Ectodermal cell (in vitro differentiated cells): ENCODE measurements at regions not wholly inside any gene's neighbourhood (a gene's known extent, or its start where the extent isn't known, plus 50 kb on each side); places are given as distances from the start of the nearest gene placed in this dataset.
"Not testable (repeated sequence)": the region's sequence is repeated elsewhere in the genome, so short reads cannot be mapped to it uniquely, and the experiment has no call there.

Source experiments
- H3K27ac ChIP-seq: 2 replicates; pipeline ENCODE4 v1.7.0; 2013; ENCODE audit warnings: mild to moderate bottlenecking, low read depth, low read length; ENCODE audit not compliant: insufficient read depth, poor library complexity, severe bottlenecking
- H3K27me3 ChIP-seq: 2 replicates; pipeline ENCODE4 v1.7.0; 2013; ENCODE audit warnings: mild to moderate bottlenecking, low read length; ENCODE audit not compliant: insufficient read depth, control insufficient read depth, poor library complexity, severe bottlenecking
- H3K36me3 ChIP-seq: one replicate; pipeline ENCODE4 v1.7.0; 2013; ENCODE audit warnings: low read length; ENCODE audit not compliant: control insufficient read depth, insufficient read depth
- H3K4me1 ChIP-seq: one replicate; pipeline ENCODE4 v1.7.0; 2013; ENCODE audit warnings: low read length; ENCODE audit not compliant: control insufficient read depth, insufficient read depth
- H3K4me3 ChIP-seq: 2 replicates; pipeline ENCODE4 v1.7.0; 2013; ENCODE audit warnings: low read depth, low read length, control low read depth; ENCODE audit not compliant: insufficient read depth
- H3K9me3 ChIP-seq: 2 replicates; pipeline ENCODE4 v1.7.0; 2013; ENCODE audit warnings: mild to moderate bottlenecking, low read length, moderate library complexity; ENCODE audit not compliant: control insufficient read depth
- WGBS, 2 experiments: methylation state at CpG; one replicate each; pipeline ENCODE4 v1.1.7; 2013; ENCODE audit warnings: missing lambda C conversion rate in 2 of 2; 5-methylcytosine and 5-hydroxymethylcytosine counted together

GRCh38 chr12:114150584-114150983 is 184.5 kb upstream of the RBM19 start:
- not testable (repeated sequence) for H3K27me3 ChIP-seq, H3K9me3 ChIP-seq, H3K36me3 ChIP-seq, H3K27ac ChIP-seq, H3K4me1 ChIP-seq, H3K4me3 ChIP-seq

GRCh38 chr12:114141921-114142564 is 175.9 kb upstream of the RBM19 start:
- no peak overlapping the region for H3K4me3 ChIP-seq
- H3K27ac ChIP-seq, result no peak overlapping the region
- H3K36me3 ChIP-seq, result no peaks in the 10 kb centered on the region
- no peaks in the 10 kb centered on the region for H3K4me1 ChIP-seq
- no peaks in the 10 kb centered on the region for H3K9me3 ChIP-seq
- 71 to 83% methylated on average over 4 of the region's 4 CpGs for WGBS, 2 experiments
- peaks cover 13% of the 10 kb centered on the region for H3K27me3 ChIP-seq

- Histone ChIP-seq H3K27ac (no peak overlapping the region), H3K4me3 (no peak overlapping the region), H3K4me1 (no peaks in the 10 kb centered on the region), H3K36me3 (no peaks in the 10 kb centered on the region), H3K27me3 (peaks cover 22% of the 10 kb centered on the region), H3K9me3 (no peaks in the 10 kb centered on the region)
Observed at GRCh38 chr12:114140576-114140975, 174.5 kb upstream of the RBM19 start.

- Histone ChIP-seq H3K27ac (no peak overlapping the region), H3K4me1 (peaks cover 8% of the 10 kb centered on the region), H3K36me3 (no peaks in the 10 kb centered on the region), H3K27me3 (peaks cover 55% of the 10 kb centered on the region), H3K9me3 (no peaks in the 10 kb centered on the region), H3K4me3 (no peak overlapping the region)
- WGBS, 2 experiments, result 75 to 84% methylated on average over 2 to 3 of the region's 3 CpGs
Observed at GRCh38 chr12:114136631-114137030, 170.5 kb upstream of the RBM19 start.

- H3K27me3 ChIP-seq, result peaks cover 56% of the 10 kb centered on the region
- no peak overlapping the region for H3K27ac ChIP-seq
- no peak overlapping the region for H3K4me3 ChIP-seq
- H3K4me1 ChIP-seq, result peaks cover 8% of the 10 kb centered on the region
- WGBS, 2 experiments, result 93 to 95% methylated on average over 3 of the region's 3 CpGs
- H3K9me3 ChIP-seq, result no peaks in the 10 kb centered on the region
- H3K36me3 ChIP-seq, result no peaks in the 10 kb centered on the region
Observed at GRCh38 chr12:114134922-114135321, 168.8 kb upstream of the RBM19 start.

- no peaks in the 10 kb centered on the region for H3K9me3 ChIP-seq
- H3K36me3 ChIP-seq, result no peaks in the 10 kb centered on the region
- peaks cover 46% of the 10 kb centered on the region for H3K27me3 ChIP-seq
- H3K4me3 ChIP-seq, result no peak overlapping the region
- WGBS, 2 experiments, result 61 to 64% methylated on average over 2 of the region's 2 CpGs
- H3K27ac ChIP-seq, result no peak overlapping the region
- H3K4me1 ChIP-seq, result peaks cover 8% of the 10 kb centered on the region
Observed at GRCh38 chr12:114131824-114132223, 165.7 kb upstream of the RBM19 start.

- Histone ChIP-seq H3K4me3 (no peak overlapping the region), H3K4me1 (no peaks in the 10 kb centered on the region), H3K27ac (no peak overlapping the region), H3K36me3 (no peaks in the 10 kb centered on the region), H3K9me3 (no peaks in the 10 kb centered on the region), H3K27me3 (no peaks in the 10 kb centered on the region)
- 62 to 68% methylated on average over 2 of the region's 2 CpGs for WGBS, 2 experiments
Observed at GRCh38 chr12:114123108-114123507, 157.0 kb upstream of the RBM19 start.

- H3K27ac ChIP-seq, result no peak overlapping the region
- 85 to 89% methylated on average over 2 of the region's 3 CpGs for WGBS, 2 experiments
Observed at GRCh38 chr12:114122016-114122415, 155.9 kb upstream of the RBM19 start.

GRCh38 chr12:114119316-114119715 is 153.2 kb upstream of the RBM19 start:
- Histone ChIP-seq H3K27ac (no peak overlapping the region), H3K36me3 (no peaks in the 10 kb centered on the region), H3K4me1 (no peaks in the 10 kb centered on the region), H3K4me3 (no peak overlapping the region), H3K27me3 (no peaks in the 10 kb centered on the region), H3K9me3 (no peaks in the 10 kb centered on the region)
- WGBS, 2 experiments, result 85 to 92% methylated on average over 2 of the region's 2 CpGs

More at GRCh38 chr12:114122016-114122415, 155.9 kb upstream of the RBM19 start:
- Histone ChIP-seq H3K36me3 (no peaks in the 10 kb centered on the region), H3K4me1 (no peaks in the 10 kb centered on the region), H3K9me3 (no peaks in the 10 kb centered on the region), H3K27me3 (no peaks in the 10 kb centered on the region), H3K4me3 (no peak overlapping the region)

- H3K4me3 ChIP-seq, result no peak overlapping the region
- WGBS, 2 experiments, result 86 to 95% methylated on average over 1 of the region's 1 CpG
- H3K9me3 ChIP-seq, result no peaks in the 10 kb centered on the region
- no peaks in the 10 kb centered on the region for H3K27me3 ChIP-seq
- H3K4me1 ChIP-seq, result no peaks in the 10 kb centered on the region
- H3K27ac ChIP-seq, result no peak overlapping the region
- H3K36me3 ChIP-seq, result no peaks in the 10 kb centered on the region
Observed at GRCh38 chr12:114096461-114096860, 130.3 kb upstream of the RBM19 start.

- H3K4me3 ChIP-seq, result no peak overlapping the region
- H3K27ac ChIP-seq, result no peak overlapping the region
- WGBS, 2 experiments, result 79 to 89% methylated on average over 3 of the region's 3 CpGs
- no peaks in the 10 kb centered on the region for H3K27me3 ChIP-seq
- H3K9me3 ChIP-seq, result no peaks in the 10 kb centered on the region
- H3K36me3 ChIP-seq, result no peaks in the 10 kb centered on the region
- H3K4me1 ChIP-seq, result no peaks in the 10 kb centered on the region
Observed at GRCh38 chr12:114093520-114093919, 127.4 kb upstream of the RBM19 start.
